Cardiac fibroblast (primary cell): ENCODE measurements at regions not wholly inside any gene's neighbourhood (a gene's known extent, or its start where the extent isn't known, plus 50 kb on each side); places are given as distances from the start of the nearest gene placed in this dataset.
A peak's percentile ranks its signal among the peaks of the same experiment; 100 is the strongest.

ENCODE experiments used
- DNase-seq, 2 donors: peaks; one replicate each; pipeline versions ENCODE4 v3.0.0 to v3.0.0-alpha.2; 2010; ENCODE audit warnings: low read depth in 2 of 2
- H3K4me3 ChIP-seq, 2 donors: replicated peaks in 1 of 2; 1 replicate in 1 of 2; 2 replicates in 1 of 2; pipeline ENCODE4 v1.5.1; 2011; ENCODE audit warnings: low read depth in 2 of 2, low read length in 2 of 2, mild to moderate bottlenecking in 2 of 2, moderate library complexity in 1 of 2
- TF ChIP-seq, protein P1 (sequence below): IDR thresholded peaks from one replicate; pipeline ENCODE4 v1.5.1; 2011; ENCODE audit warnings: low read depth, mild to moderate bottlenecking, low read length, inconsistent platforms

- TF ChIP-seq, protein P1, sequence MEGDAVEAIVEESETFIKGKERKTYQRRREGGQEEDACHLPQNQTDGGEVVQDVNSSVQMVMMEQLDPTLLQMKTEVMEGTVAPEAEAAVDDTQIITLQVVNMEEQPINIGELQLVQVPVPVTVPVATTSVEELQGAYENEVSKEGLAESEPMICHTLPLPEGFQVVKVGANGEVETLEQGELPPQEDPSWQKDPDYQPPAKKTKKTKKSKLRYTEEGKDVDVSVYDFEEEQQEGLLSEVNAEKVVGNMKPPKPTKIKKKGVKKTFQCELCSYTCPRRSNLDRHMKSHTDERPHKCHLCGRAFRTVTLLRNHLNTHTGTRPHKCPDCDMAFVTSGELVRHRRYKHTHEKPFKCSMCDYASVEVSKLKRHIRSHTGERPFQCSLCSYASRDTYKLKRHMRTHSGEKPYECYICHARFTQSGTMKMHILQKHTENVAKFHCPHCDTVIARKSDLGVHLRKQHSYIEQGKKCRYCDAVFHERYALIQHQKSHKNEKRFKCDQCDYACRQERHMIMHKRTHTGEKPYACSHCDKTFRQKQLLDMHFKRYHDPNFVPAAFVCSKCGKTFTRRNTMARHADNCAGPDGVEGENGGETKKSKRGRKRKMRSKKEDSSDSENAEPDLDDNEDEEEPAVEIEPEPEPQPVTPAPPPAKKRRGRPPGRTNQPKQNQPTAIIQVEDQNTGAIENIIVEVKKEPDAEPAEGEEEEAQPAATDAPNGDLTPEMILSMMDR = no peak
- H3K4me3 ChIP-seq = no peak overlapping the region
Measured at GRCh38 chr10:106498675-106499074, 665.8 kb downstream of the SORCS1 start.

GRCh38 chr10:106495931-106496330 lies 668.6 kb downstream of the SORCS1 start:
- no peak overlapping the region for H3K4me3 ChIP-seq
- TF ChIP-seq, protein P1 = no peak
- no peak for DNase-seq

More at GRCh38 chr10:106498675-106499074, 665.8 kb downstream of the SORCS1 start:
- no peak for DNase-seq

- no peak overlapping the region for H3K4me3 ChIP-seq
- TF ChIP-seq, protein P1 = no peak
- DNase-seq = no peak
Measured at GRCh38 chr10:106493751-106494150, 670.8 kb downstream of the SORCS1 start.

DNA sequence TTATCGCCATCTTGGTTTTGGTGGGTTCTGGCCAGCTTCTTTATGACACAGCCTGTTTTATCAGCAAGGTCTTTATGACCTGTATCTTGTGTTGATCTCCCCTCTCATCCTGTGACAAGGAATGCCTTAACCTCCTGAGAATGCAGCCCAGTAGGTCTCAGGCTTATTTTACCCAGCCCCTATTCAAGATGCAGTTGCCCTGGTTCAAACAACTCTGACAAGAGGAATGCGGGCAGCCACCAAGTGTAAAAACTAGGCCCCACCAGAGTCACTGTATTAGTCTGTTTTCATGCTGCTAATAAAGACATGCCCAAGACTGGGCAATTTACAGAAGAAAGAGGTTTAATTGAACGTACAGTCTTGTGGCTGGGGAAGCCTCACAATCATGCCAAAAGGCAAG lies 671.3 kb downstream of the SORCS1 start:
- DNase-seq = no peak
- TF ChIP-seq, protein P1 = no peak
- H3K4me3 ChIP-seq = no peak overlapping the region

- DNase-seq = no peak
- no peak overlapping the region for H3K4me3 ChIP-seq
- TF ChIP-seq, protein P1 = no peak
Measured at GRCh38 chr10:106487726-106488125, 676.8 kb downstream of the SORCS1 start.

DNA sequence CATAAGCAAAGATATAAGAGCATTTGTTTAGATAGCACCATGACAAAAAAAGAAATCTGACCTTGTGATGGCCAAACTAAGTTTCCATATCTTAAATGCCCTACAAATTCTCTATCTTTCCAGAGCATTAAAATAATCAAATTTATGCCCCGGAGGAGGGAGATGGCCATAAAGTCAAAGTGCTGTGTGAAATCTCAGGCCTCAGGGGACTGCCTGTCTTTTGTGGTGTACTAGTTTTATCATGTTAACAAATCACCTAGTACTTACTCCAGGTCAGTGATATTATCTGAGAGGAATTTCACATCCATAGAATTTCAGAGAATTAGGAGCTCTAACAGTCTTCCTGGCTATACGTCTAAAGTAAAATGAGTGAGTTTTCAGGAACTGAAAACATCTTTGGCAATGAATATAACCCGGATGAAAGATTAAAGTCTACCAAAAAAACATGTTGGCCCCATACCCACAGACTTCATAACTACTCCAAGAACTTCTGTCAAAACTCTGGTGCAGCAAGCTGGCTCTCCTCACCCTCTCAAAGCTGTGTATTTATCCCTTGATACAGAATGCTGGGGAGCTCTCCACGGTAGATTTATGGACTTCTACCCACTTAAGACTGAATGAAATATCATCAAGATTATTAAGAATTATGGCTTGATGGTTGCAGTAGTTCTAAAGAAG lies 682.8 kb downstream of the SORCS1 start:
- no peak overlapping the region for H3K4me3 ChIP-seq
- TF ChIP-seq, protein P1 = no peak
- DNase-seq = peak in 1 of 2 donors; percentile 3

DNA sequence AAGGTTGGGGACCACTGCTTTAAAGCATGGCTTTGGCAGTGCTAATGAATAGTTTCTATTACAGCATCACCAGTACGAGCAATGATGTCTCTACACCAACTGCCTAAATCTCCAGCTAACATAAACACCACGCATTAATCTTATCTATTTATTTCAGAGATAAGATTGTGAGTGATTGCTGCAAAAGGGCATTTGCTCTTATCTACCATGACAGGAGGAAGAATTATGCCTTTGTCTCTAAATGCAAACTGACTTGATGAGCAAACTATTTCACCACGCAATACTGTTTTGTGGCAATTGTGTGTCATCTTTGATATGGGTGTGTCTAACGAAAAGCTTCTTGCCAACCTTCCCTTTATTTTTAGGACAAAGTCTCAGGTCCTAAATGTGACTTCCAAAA lies 684.9 kb downstream of the SORCS1 start:
- TF ChIP-seq, protein P1 = no peak
- DNase-seq = peak in 1 of 2 donors; percentile 4
- H3K4me3 ChIP-seq = no peak overlapping the region
